ENCODE measurements at regions not wholly inside any gene's neighbourhood (a gene's known extent, or its start where the extent isn't known, plus 50 kb on each side); places are given as distances from the start of the nearest gene placed in this dataset.

GRCh38 chr12:25725931-25726330 is 172.8 kb upstream of the LMNTD1 start:
- TF ChIP-seq CTCF (IDR thresholded peaks at IDR 0.05; ENCODE audit: low read depth, low read length) (no peak), POLR2A (IDR thresholded peaks at IDR 0.05; ENCODE audit: extremely low read depth, insufficient read length) (no peak)
